ENCODE measurements at regions not wholly inside any gene's neighbourhood (a gene's known extent, or its start where the extent isn't known, plus 50 kb on each side); places are given as distances from the start of the nearest gene placed in this dataset.

DNA sequence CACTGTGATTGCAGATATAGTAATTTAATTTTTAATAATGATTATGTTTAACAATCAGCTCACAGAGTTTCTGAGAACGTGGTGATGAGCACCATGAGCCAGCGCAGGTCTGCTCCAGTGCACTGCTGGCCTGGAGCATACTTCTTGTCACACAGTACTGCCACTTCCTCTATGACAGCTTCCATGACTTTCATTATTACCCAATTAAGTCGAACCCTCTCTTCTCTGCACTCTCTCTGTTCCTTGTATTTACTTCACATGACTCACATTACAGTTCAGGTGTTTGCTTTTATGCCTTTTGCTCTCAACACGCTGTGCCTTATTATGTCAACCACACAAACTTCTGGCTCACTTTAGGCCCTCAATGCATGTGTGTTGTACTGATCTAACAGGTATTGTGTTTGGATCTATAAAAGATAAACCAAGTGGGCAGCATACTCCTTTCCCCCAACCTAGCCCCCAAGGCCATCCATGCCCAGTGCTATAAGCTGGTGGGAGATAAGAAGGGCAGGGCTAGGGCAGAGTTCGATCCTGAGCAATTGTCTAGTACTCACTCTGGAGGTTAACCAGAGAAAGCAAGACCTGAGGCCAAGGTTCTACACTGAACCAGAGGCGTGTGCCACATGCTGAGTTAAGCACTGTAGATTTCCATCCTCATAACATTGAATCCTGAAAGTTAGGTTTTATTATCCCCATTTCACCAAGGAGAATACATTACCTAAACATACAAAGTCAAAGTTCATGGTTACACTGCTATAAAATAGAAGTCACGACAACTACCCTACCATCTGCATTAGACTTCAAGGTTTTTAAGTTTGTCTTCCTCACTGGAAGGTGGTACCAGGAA lies 356.5 kb downstream of the INSC start (continued):
- TF ChIP-seq ZNF274 (IDR thresholded peaks at IDR 0.05; ENCODE audit: low read depth, low read length) (no peak), SIN3A (IDR thresholded peaks at IDR 0.05; ENCODE audit: low read depth) (no peak), TCF7L2 (IDR thresholded peaks at IDR 0.05; ENCODE audit: borderline replicate concordance, extremely low read depth, insufficient read depth, insufficient read length) (no peak), CBX3 (IDR thresholded peaks at IDR 0.05; ENCODE audit: low read depth) (no peak), FOSL1 (IDR thresholded peaks at IDR 0.05; ENCODE audit: low read depth) (no peak), JUND (IDR thresholded peaks at IDR 0.05) (no peak), EZH2phosphoT487 (IDR thresholded peaks at IDR 0.05; ENCODE audit: borderline replicate concordance) (no peak)
- TF ChIP-seq, protein P1, sequence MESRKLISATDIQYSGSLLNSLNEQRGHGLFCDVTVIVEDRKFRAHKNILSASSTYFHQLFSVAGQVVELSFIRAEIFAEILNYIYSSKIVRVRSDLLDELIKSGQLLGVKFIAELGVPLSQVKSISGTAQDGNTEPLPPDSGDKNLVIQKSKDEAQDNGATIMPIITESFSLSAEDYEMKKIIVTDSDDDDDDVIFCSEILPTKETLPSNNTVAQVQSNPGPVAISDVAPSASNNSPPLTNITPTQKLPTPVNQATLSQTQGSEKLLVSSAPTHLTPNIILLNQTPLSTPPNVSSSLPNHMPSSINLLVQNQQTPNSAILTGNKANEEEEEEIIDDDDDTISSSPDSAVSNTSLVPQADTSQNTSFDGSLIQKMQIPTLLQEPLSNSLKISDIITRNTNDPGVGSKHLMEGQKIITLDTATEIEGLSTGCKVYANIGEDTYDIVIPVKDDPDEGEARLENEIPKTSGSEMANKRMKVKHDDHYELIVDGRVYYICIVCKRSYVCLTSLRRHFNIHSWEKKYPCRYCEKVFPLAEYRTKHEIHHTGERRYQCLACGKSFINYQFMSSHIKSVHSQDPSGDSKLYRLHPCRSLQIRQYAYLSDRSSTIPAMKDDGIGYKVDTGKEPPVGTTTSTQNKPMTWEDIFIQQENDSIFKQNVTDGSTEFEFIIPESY (IDR thresholded peaks at IDR 0.05; ENCODE audit: extremely low read depth, insufficient replicate concordance, low read length) = no peak
- TF ChIP-seq, protein P2, sequence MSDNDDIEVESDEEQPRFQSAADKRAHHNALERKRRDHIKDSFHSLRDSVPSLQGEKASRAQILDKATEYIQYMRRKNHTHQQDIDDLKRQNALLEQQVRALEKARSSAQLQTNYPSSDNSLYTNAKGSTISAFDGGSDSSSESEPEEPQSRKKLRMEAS (IDR thresholded peaks at IDR 0.05) = no peak

- intact Hi-C loops (cut with micrococcal nuclease) = no loop called here
- no peak for ATAC-seq
- DNase-seq (ENCODE audit: low read depth, low spot score) = no peak
- Histone ChIP-seq H3K27me3 (ENCODE audit: insufficient read depth, low read length) (peaks cover 21% of the 10 kb centered on the region), H2AFZ (ENCODE audit: low read depth, low read length, poor library complexity, severe bottlenecking) (no peak overlapping the region), H3K4me2 (ENCODE audit: low read length) (no peak overlapping the region), H4K20me1 (ENCODE audit: insufficient read depth) (no peaks in the 10 kb centered on the region), H3K27ac (ENCODE audit: low read depth, low read length) (no peak overlapping the region), H3K4me1 (ENCODE audit: control insufficient read depth in 1 of 2, insufficient read depth in 2 of 2, low read length in 2 of 2) (no peaks in the 10 kb centered on the region), H3K36me3 (ENCODE audit: control insufficient read depth in 1 of 2, insufficient read depth in 2 of 2, low read length in 2 of 2) (no peaks in the 10 kb centered on the region), H3K9me3 (ENCODE audit: control insufficient read depth in 1 of 2, insufficient read depth in 1 of 2, low read depth in 1 of 2, low read length in 2 of 2) (no peaks in the 10 kb centered on the region), H3K4me3 (replicated peaks in 1 of 2; ENCODE audit: low read depth in 1 of 2, low read length in 2 of 2) (no peak overlapping the region), H3K9me2 (ENCODE audit: insufficient read depth) (no peaks in the 10 kb centered on the region), H3K79me2 (ENCODE audit: insufficient read depth, low read length) (no peaks in the 10 kb centered on the region), H3K9ac (ENCODE audit: low read length) (no peak overlapping the region)
- ChIA-PET POLR2A (no interaction called here), CTCF (no interaction called here), RAD21 (ENCODE audit: low non-redundant PET in 1 of 2, low total read pairs in 2 of 2, uncharacterized antibody in 2 of 2, unreplicated experiment in 2 of 2) (no interaction called here)
- BruUV-seq (replicated peaks) = no TSS peak
- TF ChIP-seq EZH2phosphoT487 (IDR thresholded peaks at IDR 0.05; ENCODE audit: borderline replicate concordance) (no peak), POLR2A (IDR thresholded peaks at IDR 0.05; ENCODE audit: borderline replicate concordance, extremely low read depth, insufficient read depth, insufficient read length) (no peak), EGR1 (IDR thresholded peaks at IDR 0.05; ENCODE audit: low read depth) (no peak), RAD21 (IDR thresholded peaks at IDR 0.05; ENCODE audit: low read depth) (no peak)
These were observed 357.4 kb downstream of the INSC start for GRCh38 chr11:15471895-15472799.

Data from HCT116 (cell line).